A549 (cell line): ENCODE measurements at regions not wholly inside any gene's neighbourhood (a gene's known extent, or its start where the extent isn't known, plus 50 kb on each side); places are given as distances from the start of the nearest gene placed in this dataset.

Source experiments
- ATAC-seq, 2 experiments: fragments of 200-7000 bp in 1 of 2; fragments of >200 bp in 1 of 2; cut with Nextera tagmentation in 1 of 2; cut with Tn5 transposase in 1 of 2; 3 replicates each; pipeline versions ENCODE4 v1.8.0 to v1.9.1; 2018 to 2020; ENCODE audit warnings: mild to moderate bottlenecking in 1 of 2, moderate library complexity in 1 of 2
- CTCF ChIA-PET: fragments of 300-600 bp; sonication (Branson Sonifier 250); formaldehyde crosslinking; extraction: SDS; loops from one replicate; lab custom pipeline; 2021; ENCODE audit warnings: antibody characterized with exemption, inconsistent platforms; lab: Yijun Ruan, JAX
- POLR2A ChIA-PET: fragments of 350-600 bp; formaldehyde crosslinking; extraction: SDS; loops from one replicate; lab custom pipeline; 2021; ENCODE audit warnings: antibody characterized with exemption, inconsistent platforms; lab: Yijun Ruan, JAX
- DNase-seq, 2 experiments: peaks; one replicate each; pipeline versions ENCODE4 v3.0.0 to v3.0.0-alpha.2; 2011 to 2016; ENCODE audit warnings: low read depth in 1 of 2, low spot score in 1 of 2
- FAIRE-seq: peaks from 2 replicates; lab custom pipeline; 2011; peaks lifted over from hg19 to GRCh38; lab: Jason Lieb, UNC
- H3K27ac ChIP-seq, 2 experiments: fragments of >200 bp; sonication (Bioruptor Twin); formaldehyde crosslinking; 3 replicates each; pipeline ENCODE4 v1.5.1; 2016 to 2017
- H3K4me1 ChIP-seq: fragments of >200 bp; sonication (Bioruptor Twin); formaldehyde crosslinking; 3 replicates; pipeline ENCODE4 v1.6.1; 2016
- H3K4me2 ChIP-seq: fragments of >200 bp; sonication (Bioruptor Twin); formaldehyde crosslinking; 3 replicates; pipeline ENCODE4 v1.6.1; 2016
- H3K4me3 ChIP-seq: fragments of >200 bp; sonication (Bioruptor Twin); formaldehyde crosslinking; 3 replicates; pipeline ENCODE4 v1.5.1; 2016
- H3K9me3 ChIP-seq: fragments of >200 bp; sonication (Bioruptor Twin); formaldehyde crosslinking; 3 replicates; pipeline ENCODE4 v1.6.1; 2016
- ATOH8 ChIP-seq: fragments of 250-450 bp; sonication (Bioruptor Pico); IDR thresholded peaks from 2 replicates; pipeline ENCODE4 v1.5.0; 2020; ENCODE audit warnings: low read depth, mild to moderate bottlenecking, moderate library complexity
- BCL3 ChIP-seq: fragments of >200 bp; sonication (Bioruptor Twin); formaldehyde crosslinking; IDR thresholded peaks from 3 replicates; pipeline ENCODE4 v1.6.1; 2016
- BHLHE40 ChIP-seq: IDR thresholded peaks from 2 replicates; pipeline ENCODE4 v1.6.1; 2012; ENCODE audit warnings: low read depth, low read length, inconsistent platforms
- CHD2 ChIP-seq: fragments of 150-350 bp; IDR thresholded peaks from 2 replicates; pipeline ENCODE4 v1.6.1; 2014; ENCODE audit warnings: low read length; ENCODE audit not compliant: partially characterized antibody
- CTCF ChIP-seq: fragments of >200 bp; sonication (Bioruptor Twin); formaldehyde crosslinking; IDR thresholded peaks from 3 replicates; pipeline ENCODE4 v1.5.1; 2016
- ELK1 ChIP-seq: fragments of 150-350 bp; IDR thresholded peaks from 2 replicates; pipeline ENCODE4 v1.6.1; 2014; ENCODE audit warnings: low read depth, mild to moderate bottlenecking, low read length
- FOSL2 ChIP-seq, 2 experiments: fragments of 450-650 bp in 1 of 2; fragments of >200 bp in 1 of 2; sonication (Bioruptor Twin) in 1 of 2; formaldehyde crosslinking; IDR thresholded peaks; 2 replicates each; pipeline versions ENCODE4 v1.5.0 to v1.6.1; 2016 to 2020; ENCODE audit warnings: mild to moderate bottlenecking in 1 of 2, moderate library complexity in 1 of 2
- HDAC2 ChIP-seq: fragments of 200-600 bp; sonication (generic); IDR thresholded peaks from 2 replicates; pipeline ENCODE4 v1.6.1; 2016
- HEYL ChIP-seq: fragments of 250-450 bp; sonication (Bioruptor Pico); IDR thresholded peaks from 2 replicates; pipeline ENCODE4 v1.8.0; 2021; ENCODE audit warnings: mild to moderate bottlenecking, moderate library complexity
- HMGXB4 ChIP-seq: fragments of 250-450 bp; sonication (Bioruptor Pico); IDR thresholded peaks from 2 replicates; pipeline ENCODE4 v1.5.0; 2021; ENCODE audit warnings: mild to moderate bottlenecking, moderate library complexity, borderline replicate concordance
- HOXB13 ChIP-seq: fragments of 250-450 bp; sonication (Bioruptor Pico); IDR thresholded peaks from 2 replicates; pipeline ENCODE4 v1.5.0; 2020; ENCODE audit warnings: low read depth, mild to moderate bottlenecking, moderate library complexity
- HOXB5 ChIP-seq: fragments of 250-450 bp; sonication (Bioruptor Pico); IDR thresholded peaks from 2 replicates; pipeline ENCODE4 v1.5.0; 2020; ENCODE audit warnings: mild to moderate bottlenecking, moderate library complexity
- KDM1A ChIP-seq: fragments of 200-600 bp; sonication (generic); IDR thresholded peaks from 2 replicates; pipeline ENCODE4 v1.6.1; 2016; ENCODE audit warnings: low read depth, mild to moderate bottlenecking
- MAFK ChIP-seq: fragments of 450-650 bp; IDR thresholded peaks from 2 replicates; pipeline ENCODE4 v1.6.1; 2014; ENCODE audit not compliant: partially characterized antibody
- MYC ChIP-seq: IDR thresholded peaks from 2 replicates; pipeline ENCODE4 v1.6.1; 2012; ENCODE audit warnings: mild to moderate bottlenecking, inconsistent platforms, low read length, improper control_type of control experiment, borderline replicate concordance
- NPAS2 ChIP-seq: fragments of 250-450 bp; sonication (Bioruptor Pico); IDR thresholded peaks from 2 replicates; pipeline ENCODE4 v1.8.0; 2022; ENCODE audit warnings: mild to moderate bottlenecking, moderate library complexity, borderline replicate concordance
- RFX5 ChIP-seq: fragments of 450-650 bp; IDR thresholded peaks from 2 replicates; pipeline ENCODE4 v1.7.1; 2014; ENCODE audit warnings: antibody characterized with exemption, mild to moderate bottlenecking, moderate library complexity
- TP53 ChIP-seq: fragments of 250-450 bp; sonication (Bioruptor Pico); IDR thresholded peaks from 2 replicates; pipeline ENCODE4 v1.5.0; 2021; ENCODE audit warnings: mild to moderate bottlenecking, moderate library complexity
- ZNF302 ChIP-seq: fragments of 250-450 bp; sonication (Bioruptor Pico); IDR thresholded peaks from 2 replicates; pipeline ENCODE4 v1.9.0; 2021; ENCODE audit warnings: inconsistent platforms, mild to moderate bottlenecking, moderate library complexity
- WGBS: methylation state at CpG from one replicate; pipeline ENCODE4 v1.1.6; 2017; ENCODE audit errors: missing lambda C conversion rate; 5-methylcytosine and 5-hydroxymethylcytosine counted together

GRCh38 chr5:56530626-56531138 is 284.7 kb upstream of the MAP3K1 start (continued):
- TF ChIP-seq ATOH8 (CRISPR knock-in tag): no peak
- no peak for TF ChIP-seq MYC
- no peak for TF ChIP-seq HEYL (CRISPR knock-in tag)

- no peak overlapping the region for H3K4me2 ChIP-seq
- no peak overlapping the region for H3K4me3 ChIP-seq
- CTCF ChIA-PET: interaction anchor here (0.6 to 0.7 kb wide), 2 partner anchors 131 to 259 kb away, joined by 4 read pairs; no protein-coding TSS in a partner anchor
- DNase-seq: no peak
- no peak for TF ChIP-seq CHD2
- TF ChIP-seq HOXB5 (CRISPR knock-in tag): no peak
- no peak for TF ChIP-seq BCL3
- no peak for TF ChIP-seq HOXB13 (CRISPR knock-in tag)
- no peak for TF ChIP-seq NPAS2
- TF ChIP-seq CTCF: no peak
- no peak for TF ChIP-seq RFX5
- no peak for TF ChIP-seq HDAC2
- TF ChIP-seq, all 56 proteins: peak for 0
- Histone ChIP-seq H3K4me1 (peaks cover 25% of the 10 kb centered on the region), H3K27ac (no peak overlapping the region), H3K9me3 (no peaks in the 10 kb centered on the region)
- FAIRE-seq: no peak
- POLR2A ChIA-PET: no interaction called here
- WGBS: 81% methylated on average over 16 of the region's 16 CpGs
- no peak for ATAC-seq
These were observed 285.5 kb upstream of the MAP3K1 start for GRCh38 chr5:56529666-56530430.

- POLR2A ChIA-PET: no interaction called here
- 54% methylated on average over 4 of the region's 4 CpGs for WGBS
- Histone ChIP-seq H3K4me1 (peaks cover 27% of the 10 kb centered on the region), H3K4me3 (no peak overlapping the region), H3K4me2 (no peak overlapping the region), H3K9me3 (no peaks in the 10 kb centered on the region), H3K27ac (no peak overlapping the region)
- ATAC-seq (no peak), DNase-seq (no peak), FAIRE-seq (no peak)
- CTCF ChIA-PET: interaction anchor here (0.7 kb wide), 1 partner anchor 99 kb away, joined by 3 read pairs; no protein-coding TSS in a partner anchor
- no peak for TF ChIP-seq HMGXB4 (CRISPR knock-in tag)
- TF ChIP-seq TP53 (CRISPR knock-in tag): no peak
- TF ChIP-seq BHLHE40: no peak
- TF ChIP-seq ELK1: no peak
- no peak for TF ChIP-seq MYC
- no peak for TF ChIP-seq ZNF302 (CRISPR knock-in tag)
- TF ChIP-seq FOSL2 (IDR thresholded peaks at IDR 0.05): no peak
- TF ChIP-seq FOSL2 (CRISPR knock-in tag; IDR thresholded peaks at IDR 0.05): no peak
- no peak for TF ChIP-seq KDM1A
- TF ChIP-seq MAFK: no peak
These were observed 288.2 kb upstream of the MAP3K1 start for GRCh38 chr5:56527174-56527573.
